SU-DHL-6 (cell line): ENCODE measurements at regions not wholly inside any gene's neighbourhood (a gene's known extent, or its start where the extent isn't known, plus 50 kb on each side); places are given as distances from the start of the nearest gene placed in this dataset.

Experiments
- H2AFZ ChIP-seq: fragments of 200-600 bp; sonication (generic); 2 replicates; pipeline ENCODE4 v1.6.1; 2014; ENCODE audit warnings: low read depth, mild to moderate bottlenecking, moderate library complexity, mixed read lengths, antibody characterized with exemption, low read length; ENCODE audit not compliant: severe bottlenecking
- H3F3A ChIP-seq: fragments of 200-600 bp; shearing (Covaris generic); 2 replicates; pipeline ENCODE4 v1.6.0; 2016; ENCODE audit warnings: antibody characterized with exemption, mild to moderate bottlenecking; ENCODE audit not compliant: insufficient read depth
- H3K27ac ChIP-seq: fragments of 200-600 bp; sonication (generic); 2 replicates; pipeline ENCODE4 v1.5.1; 2016; ENCODE audit warnings: low read depth, mild to moderate bottlenecking, low read length, moderate library complexity, mixed read lengths
- H3K27me3 ChIP-seq: fragments of 200-600 bp; sonication (generic), shearing (Covaris generic); 2 replicates; pipeline ENCODE4 v1.6.0; 2014; ENCODE audit warnings: mild to moderate bottlenecking, low read length
- H3K36me3 ChIP-seq: fragments of 200-600 bp; sonication (generic); 2 replicates; pipeline ENCODE4 v1.6.1; 2014; ENCODE audit warnings: mild to moderate bottlenecking, low read length, mixed read lengths
- H3K4me2 ChIP-seq: fragments of 300-600, 200-600 bp; shearing (Covaris generic), sonication (generic); 2 replicates; pipeline ENCODE4 v1.6.0; 2014; ENCODE audit warnings: low read length, low read depth, mild to moderate bottlenecking; ENCODE audit not compliant: poor library complexity, severe bottlenecking
- H3K4me3 ChIP-seq: fragments of 200-600 bp; sonication (generic); 2 replicates; pipeline ENCODE4 v1.5.1; 2014; ENCODE audit warnings: antibody characterized with exemption, low read length, mild to moderate bottlenecking, mixed read lengths; ENCODE audit not compliant: insufficient read depth, poor library complexity, severe bottlenecking
- H3K79me2 ChIP-seq: fragments of 200-600 bp; sonication (generic); 2 replicates; pipeline ENCODE4 v1.6.1; 2014; ENCODE audit warnings: mild to moderate bottlenecking, low read length, moderate library complexity; ENCODE audit not compliant: insufficient read depth
- H3K9ac ChIP-seq: fragments of 200-600 bp; sonication (generic); 2 replicates; pipeline ENCODE4 v1.7.0; 2014; ENCODE audit warnings: mild to moderate bottlenecking, low read length
- H3K9me2 ChIP-seq: fragments of 200-600 bp; sonication (generic); replicated peaks from 2 replicates; pipeline ENCODE4 v1.6.1; 2014; ENCODE audit warnings: low read length; ENCODE audit not compliant: insufficient read depth
- H3K9me3 ChIP-seq: fragments of 200-600 bp; sonication (generic); 2 replicates; pipeline ENCODE4 v1.6.1; 2014; ENCODE audit warnings: low read length, mixed read lengths; ENCODE audit not compliant: insufficient read depth
- H4K20me1 ChIP-seq: fragments of 200-600 bp; sonication (generic); 2 replicates; pipeline ENCODE4 v1.6.1; 2014; ENCODE audit warnings: low read depth, mild to moderate bottlenecking, antibody characterized with exemption, low read length, moderate library complexity, mixed read lengths
- EZH2phosphoT487 ChIP-seq: fragments of 200-600 bp; sonication (generic), shearing (Covaris generic); conservative IDR thresholded peaks from 2 replicates; pipeline ENCODE4 v1.6.1; 2018; ENCODE audit warnings: mild to moderate bottlenecking, antibody characterized with exemption, low read length, moderate library complexity, mixed read lengths
- TF ChIP-seq, protein P1 (sequence below): fragments of 200-600 bp; sonication (generic); IDR thresholded peaks from one replicate; pipeline ENCODE4 v1.5.1; 2017; ENCODE audit warnings: antibody characterized with exemption, mild to moderate bottlenecking, low read length, moderate library complexity; ENCODE audit not compliant: insufficient read depth, poor library complexity, severe bottlenecking

DNA sequence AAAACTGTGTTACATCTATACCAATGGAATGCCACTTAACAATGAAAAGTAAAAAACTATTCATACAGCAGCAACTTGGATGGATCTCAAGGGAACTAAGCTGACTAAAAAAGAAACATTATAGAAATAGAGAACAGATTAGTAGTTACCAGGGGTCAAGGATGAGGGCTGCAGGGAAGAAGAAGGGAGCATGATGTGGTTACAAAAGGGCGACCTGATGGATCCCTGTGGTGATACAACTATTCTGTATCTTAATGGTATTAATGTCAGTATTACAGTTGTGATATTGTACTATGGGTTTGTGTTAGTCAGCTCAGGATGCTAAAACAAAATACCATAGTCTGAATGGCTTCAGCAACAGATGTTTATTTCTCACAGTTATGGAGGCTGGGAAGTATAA lies 190.7 kb downstream of the ZNF674 start:
- no peak overlapping the region for H3K4me3 ChIP-seq
- no peaks in the 10 kb centered on the region for H3K27me3 ChIP-seq
- H3K79me2 ChIP-seq = no peaks in the 10 kb centered on the region
- no peak overlapping the region for H3K4me2 ChIP-seq
- TF ChIP-seq, protein P1, sequence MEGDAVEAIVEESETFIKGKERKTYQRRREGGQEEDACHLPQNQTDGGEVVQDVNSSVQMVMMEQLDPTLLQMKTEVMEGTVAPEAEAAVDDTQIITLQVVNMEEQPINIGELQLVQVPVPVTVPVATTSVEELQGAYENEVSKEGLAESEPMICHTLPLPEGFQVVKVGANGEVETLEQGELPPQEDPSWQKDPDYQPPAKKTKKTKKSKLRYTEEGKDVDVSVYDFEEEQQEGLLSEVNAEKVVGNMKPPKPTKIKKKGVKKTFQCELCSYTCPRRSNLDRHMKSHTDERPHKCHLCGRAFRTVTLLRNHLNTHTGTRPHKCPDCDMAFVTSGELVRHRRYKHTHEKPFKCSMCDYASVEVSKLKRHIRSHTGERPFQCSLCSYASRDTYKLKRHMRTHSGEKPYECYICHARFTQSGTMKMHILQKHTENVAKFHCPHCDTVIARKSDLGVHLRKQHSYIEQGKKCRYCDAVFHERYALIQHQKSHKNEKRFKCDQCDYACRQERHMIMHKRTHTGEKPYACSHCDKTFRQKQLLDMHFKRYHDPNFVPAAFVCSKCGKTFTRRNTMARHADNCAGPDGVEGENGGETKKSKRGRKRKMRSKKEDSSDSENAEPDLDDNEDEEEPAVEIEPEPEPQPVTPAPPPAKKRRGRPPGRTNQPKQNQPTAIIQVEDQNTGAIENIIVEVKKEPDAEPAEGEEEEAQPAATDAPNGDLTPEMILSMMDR = no peak
- TF ChIP-seq EZH2phosphoT487 = no peak
- no peaks in the 10 kb centered on the region for H4K20me1 ChIP-seq
- H2AFZ ChIP-seq = no peak overlapping the region
- H3K9ac ChIP-seq = no peak overlapping the region
- H3K27ac ChIP-seq = no peak overlapping the region
- no peaks in the 10 kb centered on the region for H3K9me2 ChIP-seq
- no peaks in the 10 kb centered on the region for H3K9me3 ChIP-seq
- H3K36me3 ChIP-seq = no peaks in the 10 kb centered on the region
- H3F3A ChIP-seq = no peaks in the 10 kb centered on the region

DNA sequence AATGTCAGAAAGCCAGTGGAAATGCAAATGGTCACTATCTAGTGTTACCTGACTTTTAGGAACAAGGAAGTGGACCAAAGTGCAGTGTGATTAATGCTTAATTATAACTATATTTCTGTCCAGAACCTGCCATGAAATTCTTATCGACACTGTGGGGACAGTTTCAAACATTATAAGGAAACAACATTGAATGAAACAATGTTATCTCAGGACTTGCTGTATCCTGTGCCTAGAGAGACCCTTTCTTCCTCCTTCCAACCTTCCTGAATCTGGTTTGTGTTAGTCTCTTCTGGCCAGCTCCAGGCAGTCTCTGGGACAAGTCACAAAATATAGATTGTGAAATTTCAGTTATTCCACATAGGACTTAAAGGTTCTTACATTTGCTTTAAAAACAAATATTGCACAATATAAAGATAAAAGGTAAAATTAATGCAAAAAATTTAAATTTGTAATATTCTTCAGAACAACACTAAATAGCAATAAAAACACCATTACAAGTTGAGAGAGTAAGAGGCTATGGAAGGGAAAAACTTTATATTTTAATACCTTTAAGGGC lies 203.4 kb downstream of the ZNF674 start:
- no peak overlapping the region for H3K27ac ChIP-seq
- no peaks in the 10 kb centered on the region for H3K27me3 ChIP-seq

DNA sequence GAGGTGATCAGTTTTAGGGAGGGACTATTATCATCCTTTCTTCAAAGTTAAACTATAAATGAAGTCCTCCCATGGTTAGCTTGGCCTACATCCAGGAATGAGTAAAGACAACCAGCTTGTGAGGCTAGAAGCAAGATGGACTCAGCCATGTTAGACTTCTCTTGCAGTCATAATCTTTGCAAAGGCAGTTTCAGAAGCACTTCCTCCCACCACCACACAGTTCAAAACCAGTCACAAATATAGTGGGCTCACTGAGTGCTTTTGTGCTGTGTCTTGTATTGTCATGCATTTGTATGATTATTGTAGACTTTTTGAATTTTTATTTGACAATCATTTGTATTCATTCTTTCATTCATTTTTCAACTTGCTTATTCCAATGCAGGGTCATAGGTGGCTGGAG lies 204.5 kb downstream of the ZNF674 start:
- no peaks in the 10 kb centered on the region for H4K20me1 ChIP-seq
- no peaks in the 10 kb centered on the region for H3K27me3 ChIP-seq
- H3K27ac ChIP-seq = no peak overlapping the region
- TF ChIP-seq, protein P1 = no peak
- no peak for TF ChIP-seq EZH2phosphoT487
- H3K79me2 ChIP-seq = no peaks in the 10 kb centered on the region
- H3F3A ChIP-seq = no peaks in the 10 kb centered on the region
- no peak overlapping the region for H3K4me2 ChIP-seq
- no peaks in the 10 kb centered on the region for H3K9me3 ChIP-seq
- H3K9ac ChIP-seq = no peak overlapping the region
- H3K4me3 ChIP-seq = no peak overlapping the region
- H3K36me3 ChIP-seq = no peaks in the 10 kb centered on the region
- no peak overlapping the region for H2AFZ ChIP-seq
- no peaks in the 10 kb centered on the region for H3K9me2 ChIP-seq

More for the DNA sequence above, 203.4 kb downstream of the ZNF674 start:
- Histone ChIP-seq H3F3A (no peaks in the 10 kb centered on the region), H3K36me3 (no peaks in the 10 kb centered on the region), H3K4me2 (no peak overlapping the region), H3K9me3 (no peaks in the 10 kb centered on the region), H3K9ac (no peak overlapping the region), H3K9me2 (no peaks in the 10 kb centered on the region), H3K4me3 (no peak overlapping the region), H4K20me1 (no peaks in the 10 kb centered on the region), H3K79me2 (no peaks in the 10 kb centered on the region), H2AFZ (no peak overlapping the region)
- TF ChIP-seq, protein P1 = no peak
